ENCODE measurements at regions not wholly inside any gene's neighbourhood (a gene's known extent, or its start where the extent isn't known, plus 50 kb on each side); places are given as distances from the start of the nearest gene placed in this dataset.

DNA sequence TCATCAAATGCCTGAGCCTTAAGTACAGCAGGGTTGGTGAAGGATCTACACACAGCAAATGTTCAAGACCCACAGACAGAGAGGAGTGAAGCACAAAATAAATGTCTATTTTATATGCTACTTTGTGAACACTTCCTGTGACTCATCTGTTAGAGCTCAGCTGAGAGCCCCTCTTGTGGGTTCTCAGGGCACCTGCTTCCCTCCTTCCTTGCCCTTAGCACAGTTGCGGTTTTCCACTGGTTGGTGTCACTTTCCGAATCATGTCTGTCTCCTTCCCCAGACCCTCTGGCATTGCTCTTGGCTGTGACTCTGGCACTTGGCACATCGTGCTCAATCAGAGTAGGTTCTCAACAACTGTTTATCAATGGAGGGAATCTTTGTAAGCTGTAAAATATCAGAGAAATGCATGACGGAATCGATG, 128.5 kb upstream of the STC2 start:
- no peak for TF ChIP-seq EZH2phosphoT487 (conservative IDR thresholded peaks at IDR 0.05; ENCODE audit: low read length)
- TF ChIP-seq, protein P1, sequence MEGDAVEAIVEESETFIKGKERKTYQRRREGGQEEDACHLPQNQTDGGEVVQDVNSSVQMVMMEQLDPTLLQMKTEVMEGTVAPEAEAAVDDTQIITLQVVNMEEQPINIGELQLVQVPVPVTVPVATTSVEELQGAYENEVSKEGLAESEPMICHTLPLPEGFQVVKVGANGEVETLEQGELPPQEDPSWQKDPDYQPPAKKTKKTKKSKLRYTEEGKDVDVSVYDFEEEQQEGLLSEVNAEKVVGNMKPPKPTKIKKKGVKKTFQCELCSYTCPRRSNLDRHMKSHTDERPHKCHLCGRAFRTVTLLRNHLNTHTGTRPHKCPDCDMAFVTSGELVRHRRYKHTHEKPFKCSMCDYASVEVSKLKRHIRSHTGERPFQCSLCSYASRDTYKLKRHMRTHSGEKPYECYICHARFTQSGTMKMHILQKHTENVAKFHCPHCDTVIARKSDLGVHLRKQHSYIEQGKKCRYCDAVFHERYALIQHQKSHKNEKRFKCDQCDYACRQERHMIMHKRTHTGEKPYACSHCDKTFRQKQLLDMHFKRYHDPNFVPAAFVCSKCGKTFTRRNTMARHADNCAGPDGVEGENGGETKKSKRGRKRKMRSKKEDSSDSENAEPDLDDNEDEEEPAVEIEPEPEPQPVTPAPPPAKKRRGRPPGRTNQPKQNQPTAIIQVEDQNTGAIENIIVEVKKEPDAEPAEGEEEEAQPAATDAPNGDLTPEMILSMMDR (IDR thresholded peaks at IDR 0.05; ENCODE audit: insufficient read depth, low read length, poor library complexity, severe bottlenecking), result no peak
- H3K9me2 ChIP-seq (replicated peaks; ENCODE audit: insufficient read depth, low read length), result no peaks in the 10 kb centered on the region
- no peaks in the 10 kb centered on the region for H3F3A ChIP-seq (ENCODE audit: insufficient read depth)
- no peaks in the 10 kb centered on the region for H3K9me3 ChIP-seq (ENCODE audit: insufficient read depth, low read length)
- no peak overlapping the region for H3K4me2 ChIP-seq (ENCODE audit: low read depth, low read length, poor library complexity, severe bottlenecking)
- no peak overlapping the region for H3K4me3 ChIP-seq (ENCODE audit: insufficient read depth, low read length, poor library complexity, severe bottlenecking)
- H4K20me1 ChIP-seq (ENCODE audit: low read depth, low read length), result no peaks in the 10 kb centered on the region
- no peaks in the 10 kb centered on the region for H3K79me2 ChIP-seq (ENCODE audit: insufficient read depth, low read length)
- no peaks in the 10 kb centered on the region for H3K27me3 ChIP-seq (ENCODE audit: low read length)
- no peak overlapping the region for H3K9ac ChIP-seq (ENCODE audit: low read length)
- no peaks in the 10 kb centered on the region for H3K36me3 ChIP-seq (ENCODE audit: low read length)
- H3K27ac ChIP-seq (ENCODE audit: low read depth, low read length), result no peak overlapping the region
- no peak overlapping the region for H2AFZ ChIP-seq (ENCODE audit: low read depth, low read length, severe bottlenecking)

DNA sequence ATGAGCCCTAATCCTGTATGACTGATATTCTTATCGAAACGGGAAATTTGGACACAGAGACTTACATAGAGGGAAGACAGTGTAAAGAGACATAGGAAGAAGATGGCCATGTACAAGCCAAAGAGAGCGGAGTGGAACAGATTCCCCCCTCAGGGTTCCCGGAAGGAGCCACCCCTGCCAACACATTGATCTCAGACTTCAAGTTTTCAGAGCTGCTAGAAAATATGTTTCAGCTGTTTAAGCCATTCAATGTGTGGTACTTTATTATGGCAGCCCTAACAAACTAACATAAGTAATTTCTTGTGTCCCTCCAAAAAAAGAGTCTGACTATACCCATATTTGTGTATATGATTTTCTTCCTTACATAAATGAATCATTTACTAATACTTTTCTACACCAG, 128.0 kb upstream of the STC2 start:
- Histone ChIP-seq H3K4me3 (ENCODE audit: insufficient read depth, low read length, poor library complexity, severe bottlenecking) (no peak overlapping the region), H4K20me1 (ENCODE audit: low read depth, low read length) (no peaks in the 10 kb centered on the region), H3K27ac (ENCODE audit: low read depth, low read length) (no peak overlapping the region), H3K9ac (ENCODE audit: low read length) (no peak overlapping the region), H2AFZ (ENCODE audit: low read depth, low read length, severe bottlenecking) (no peak overlapping the region), H3K27me3 (ENCODE audit: low read length) (no peaks in the 10 kb centered on the region), H3K79me2 (ENCODE audit: insufficient read depth, low read length) (no peaks in the 10 kb centered on the region), H3K36me3 (ENCODE audit: low read length) (no peaks in the 10 kb centered on the region), H3K4me2 (ENCODE audit: low read depth, low read length, poor library complexity, severe bottlenecking) (no peak overlapping the region), H3K9me2 (replicated peaks; ENCODE audit: insufficient read depth, low read length) (no peaks in the 10 kb centered on the region), H3K9me3 (ENCODE audit: insufficient read depth, low read length) (no peaks in the 10 kb centered on the region), H3F3A (ENCODE audit: insufficient read depth) (no peaks in the 10 kb centered on the region)
- TF ChIP-seq, protein P1 (IDR thresholded peaks at IDR 0.05; ENCODE audit: insufficient read depth, low read length, poor library complexity, severe bottlenecking), result no peak
- TF ChIP-seq EZH2phosphoT487 (conservative IDR thresholded peaks at IDR 0.05; ENCODE audit: low read length), result no peak

DNA sequence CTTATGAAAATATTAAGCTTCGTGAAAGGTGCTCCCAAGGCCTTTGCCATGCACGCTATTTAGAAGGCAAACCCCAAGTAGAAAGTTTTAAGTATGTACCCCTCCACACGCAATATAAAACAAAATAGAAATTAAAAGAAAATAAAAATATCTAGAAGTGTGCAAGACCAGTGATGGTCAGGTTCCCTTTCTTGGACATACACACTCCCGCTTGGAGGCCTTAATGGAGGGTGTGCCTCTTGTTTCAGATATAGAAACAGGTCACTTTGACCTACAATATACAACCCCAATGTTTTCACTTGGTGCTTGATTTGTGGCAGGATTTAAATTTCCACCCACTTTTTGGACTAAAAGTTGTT, 127.4 kb upstream of the STC2 start:
- Histone ChIP-seq H3K79me2 (ENCODE audit: insufficient read depth, low read length) (no peaks in the 10 kb centered on the region), H3K9me3 (ENCODE audit: insufficient read depth, low read length) (no peaks in the 10 kb centered on the region), H2AFZ (ENCODE audit: low read depth, low read length, severe bottlenecking) (no peak overlapping the region), H3K27ac (ENCODE audit: low read depth, low read length) (no peak overlapping the region), H3K9me2 (replicated peaks; ENCODE audit: insufficient read depth, low read length) (no peaks in the 10 kb centered on the region), H4K20me1 (ENCODE audit: low read depth, low read length) (no peaks in the 10 kb centered on the region), H3K4me3 (ENCODE audit: insufficient read depth, low read length, poor library complexity, severe bottlenecking) (no peak overlapping the region), H3K4me2 (ENCODE audit: low read depth, low read length, poor library complexity, severe bottlenecking) (no peak overlapping the region), H3K36me3 (ENCODE audit: low read length) (no peaks in the 10 kb centered on the region), H3K9ac (ENCODE audit: low read length) (no peak overlapping the region), H3K27me3 (ENCODE audit: low read length) (no peaks in the 10 kb centered on the region), H3F3A (ENCODE audit: insufficient read depth) (no peaks in the 10 kb centered on the region)
- TF ChIP-seq EZH2phosphoT487 (conservative IDR thresholded peaks at IDR 0.05; ENCODE audit: low read length), result no peak
- TF ChIP-seq, protein P1 (IDR thresholded peaks at IDR 0.05; ENCODE audit: insufficient read depth, low read length, poor library complexity, severe bottlenecking), result no peak

All from SU-DHL-6 (cell line).